ENCODE measurements at regions not wholly inside any gene's neighbourhood (a gene's known extent, or its start where the extent isn't known, plus 50 kb on each side); places are given as distances from the start of the nearest gene placed in this dataset.

DNA sequence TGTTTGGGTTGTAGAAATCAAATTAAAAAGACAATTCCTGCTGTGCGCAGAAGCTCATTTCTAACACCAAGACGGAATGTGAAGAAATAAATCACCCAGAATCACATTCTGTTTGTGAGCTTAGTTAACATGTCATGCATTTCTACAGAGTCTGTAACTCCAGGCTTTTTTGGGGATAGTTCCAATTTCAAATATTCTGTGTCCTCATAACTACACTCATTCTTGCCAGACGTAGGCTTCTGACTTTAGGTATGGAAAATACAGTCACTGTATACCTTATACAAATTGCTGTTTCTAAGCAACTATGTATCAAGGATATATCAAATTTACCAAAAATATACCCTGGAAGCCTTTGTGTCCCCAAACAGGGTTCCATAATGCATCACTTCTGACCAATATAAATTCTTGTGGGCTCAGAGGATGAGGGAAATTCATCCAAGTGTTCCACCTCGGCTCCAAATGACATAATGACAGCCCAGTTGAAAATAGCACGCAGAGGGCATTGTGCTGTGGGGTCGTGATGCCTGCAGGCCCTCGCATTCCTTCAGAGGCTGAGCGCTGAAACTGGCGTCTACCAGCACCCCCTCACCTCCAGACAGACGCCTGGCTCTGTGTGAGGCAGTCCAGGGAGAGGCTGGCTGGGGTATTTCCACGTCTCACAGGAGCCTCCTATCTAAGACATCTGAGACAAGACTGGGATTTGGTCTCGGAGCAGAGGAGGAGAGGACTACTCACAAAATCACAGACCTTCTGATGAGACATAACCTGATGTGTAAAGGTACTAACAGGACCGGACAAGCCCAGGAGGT lies 79.8 kb downstream of the KLF4 start:
- TF ChIP-seq, protein P1, sequence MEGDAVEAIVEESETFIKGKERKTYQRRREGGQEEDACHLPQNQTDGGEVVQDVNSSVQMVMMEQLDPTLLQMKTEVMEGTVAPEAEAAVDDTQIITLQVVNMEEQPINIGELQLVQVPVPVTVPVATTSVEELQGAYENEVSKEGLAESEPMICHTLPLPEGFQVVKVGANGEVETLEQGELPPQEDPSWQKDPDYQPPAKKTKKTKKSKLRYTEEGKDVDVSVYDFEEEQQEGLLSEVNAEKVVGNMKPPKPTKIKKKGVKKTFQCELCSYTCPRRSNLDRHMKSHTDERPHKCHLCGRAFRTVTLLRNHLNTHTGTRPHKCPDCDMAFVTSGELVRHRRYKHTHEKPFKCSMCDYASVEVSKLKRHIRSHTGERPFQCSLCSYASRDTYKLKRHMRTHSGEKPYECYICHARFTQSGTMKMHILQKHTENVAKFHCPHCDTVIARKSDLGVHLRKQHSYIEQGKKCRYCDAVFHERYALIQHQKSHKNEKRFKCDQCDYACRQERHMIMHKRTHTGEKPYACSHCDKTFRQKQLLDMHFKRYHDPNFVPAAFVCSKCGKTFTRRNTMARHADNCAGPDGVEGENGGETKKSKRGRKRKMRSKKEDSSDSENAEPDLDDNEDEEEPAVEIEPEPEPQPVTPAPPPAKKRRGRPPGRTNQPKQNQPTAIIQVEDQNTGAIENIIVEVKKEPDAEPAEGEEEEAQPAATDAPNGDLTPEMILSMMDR (IDR thresholded peaks at IDR 0.05; ENCODE audit: insufficient read depth, low read depth, low read length) = no peak
- no peak for TF ChIP-seq EZH2 (IDR thresholded peaks at IDR 0.05; ENCODE audit: insufficient read depth, low read length)
